ENCODE measurements at regions not wholly inside any gene's neighbourhood (a gene's known extent, or its start where the extent isn't known, plus 50 kb on each side); places are given as distances from the start of the nearest gene placed in this dataset.
A peak's percentile ranks its signal among the peaks of the same experiment; 100 is the strongest.

GRCh38 chr18:46243673-46244072, 139.5 kb downstream of the HAUS1 start:
- H3K4me3 ChIP-seq (replicated peaks in 1 of 2; ENCODE audit: low read depth in 2 of 2, low read length in 2 of 2): no peak overlapping the region
- no peak for TF ChIP-seq CTCF (IDR thresholded peaks at IDR 0.05; ENCODE audit: low read depth, low read length)
- DNase-seq (ENCODE audit: low read depth in 2 of 2): no peak

GRCh38 chr18:46246101-46246500, 141.9 kb downstream of the HAUS1 start:
- no peak for DNase-seq (ENCODE audit: low read depth in 2 of 2)
- TF ChIP-seq CTCF (IDR thresholded peaks at IDR 0.05; ENCODE audit: low read depth, low read length): no peak

DNA sequence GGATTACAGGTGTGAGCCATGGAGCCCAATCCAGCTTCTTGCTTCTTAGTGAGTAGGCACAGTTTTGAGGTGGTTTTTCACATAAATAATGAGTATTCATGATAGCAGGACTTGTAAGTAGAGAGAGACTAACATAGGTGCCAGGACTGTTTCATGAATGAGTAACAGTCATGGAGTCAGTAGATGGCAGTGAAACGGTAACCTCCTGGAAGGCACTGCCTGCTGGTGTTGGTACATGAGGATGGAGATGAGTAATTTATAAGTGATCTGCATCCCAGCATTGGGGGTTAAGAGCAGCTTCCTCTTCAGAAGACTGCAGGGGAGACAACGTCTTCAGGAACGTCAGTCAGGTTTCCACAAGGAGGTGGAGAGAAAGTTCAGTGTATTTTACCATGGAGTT, 143.8 kb downstream of the HAUS1 start:
- no peak for DNase-seq (ENCODE audit: low read depth in 2 of 2)
- H3K4me3 ChIP-seq (replicated peaks in 1 of 2; ENCODE audit: low read depth in 2 of 2, low read length in 2 of 2): no peak overlapping the region
- TF ChIP-seq CTCF (IDR thresholded peaks at IDR 0.05; ENCODE audit: low read depth, low read length): no peak

More at GRCh38 chr18:46246101-46246500, 141.9 kb downstream of the HAUS1 start:
- no peak overlapping the region for H3K4me3 ChIP-seq (replicated peaks in 1 of 2; ENCODE audit: low read depth in 2 of 2, low read length in 2 of 2)

- no peak overlapping the region for H3K4me3 ChIP-seq (replicated peaks in 1 of 2; ENCODE audit: low read depth in 2 of 2, low read length in 2 of 2)
- TF ChIP-seq CTCF (IDR thresholded peaks at IDR 0.05; ENCODE audit: low read depth, low read length): no peak
These were observed 146.1 kb downstream of the HAUS1 start for GRCh38 chr18:46250084-46250811.

GRCh38 chr18:46250812-46251173, 146.6 kb downstream of the HAUS1 start:
- TF ChIP-seq CTCF (IDR thresholded peaks at IDR 0.05; ENCODE audit: low read depth, low read length): no peak
- no peak for DNase-seq (ENCODE audit: low read depth in 2 of 2)
- no peak overlapping the region for H3K4me3 ChIP-seq (replicated peaks in 1 of 2; ENCODE audit: low read depth in 2 of 2, low read length in 2 of 2)

More at GRCh38 chr18:46250084-46250811, 146.1 kb downstream of the HAUS1 start:
- DNase-seq (ENCODE audit: low read depth in 2 of 2): peak; percentile 89 to 90

GRCh38 chr18:46252759-46253158, 148.6 kb downstream of the HAUS1 start:
- DNase-seq (ENCODE audit: low read depth in 2 of 2): peak in 1 of 2 donors; percentile 15
- no peak overlapping the region for H3K4me3 ChIP-seq (replicated peaks in 1 of 2; ENCODE audit: low read depth in 2 of 2, low read length in 2 of 2)
- no peak for TF ChIP-seq CTCF (IDR thresholded peaks at IDR 0.05; ENCODE audit: low read depth, low read length)

DNA sequence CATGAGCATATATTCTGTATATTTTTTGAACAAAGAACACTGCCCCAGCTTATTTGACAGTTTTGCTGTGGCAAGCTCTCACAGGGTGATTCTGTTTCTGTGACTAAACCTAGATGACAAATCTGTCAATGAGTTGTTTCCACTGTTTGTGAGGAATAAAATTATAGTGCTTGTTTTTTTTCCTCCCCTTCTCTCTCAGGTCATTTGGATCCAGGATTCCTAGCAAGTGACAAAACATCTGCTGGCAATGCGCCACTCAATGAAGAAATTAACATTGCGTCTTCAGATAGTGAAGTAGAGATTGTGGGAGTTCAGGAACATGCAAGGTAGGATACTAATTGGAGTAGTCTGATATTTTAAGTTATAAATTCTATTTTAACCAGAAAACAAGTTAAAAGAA, 149.3 kb downstream of the HAUS1 start:
- no peak for TF ChIP-seq CTCF (IDR thresholded peaks at IDR 0.05; ENCODE audit: low read depth, low read length)
- DNase-seq (ENCODE audit: low read depth in 2 of 2): peak; percentile 55 to 57
- H3K4me3 ChIP-seq (replicated peaks in 1 of 2; ENCODE audit: low read depth in 2 of 2, low read length in 2 of 2): no peak overlapping the region
